ENCODE measurements at regions not wholly inside any gene's neighbourhood (a gene's known extent, or its start where the extent isn't known, plus 50 kb on each side); places are given as distances from the start of the nearest gene placed in this dataset.
A peak's percentile ranks its signal among the peaks of the same experiment; 100 is the strongest.
"Not testable (repeated sequence)": the region's sequence is repeated elsewhere in the genome, so short reads cannot be mapped to it uniquely, and the experiment has no call there.

- Mint-ChIP-seq H3K4me1 (peaks cover 0 to 7% (median 0%) of the 10 kb centered on the region in 7 donors), H3K9me3 (peaks cover 0 to 3% (median 0%) of the 10 kb centered on the region in 11 donors), H3K27me3 (peaks cover 11 to 39% (median 31%) of the 10 kb centered on the region in 5 donors), H3K36me3 (no peaks in the 10 kb centered on the region), H3K27ac (no peak overlapping the region), H3K4me3 (no peak overlapping the region)
- ATAC-seq (no peak), DNase-seq (peak in 1 of 9 donors; percentile 29)
- Histone ChIP-seq H3K36me3 (ENCODE audit: control insufficient read depth in 2 of 3, insufficient read depth in 3 of 3, low read length in 3 of 3) (no peaks in the 10 kb centered on the region), H3K9me3 (ENCODE audit: control insufficient read depth in 2 of 3, low read length in 3 of 3) (no peaks in the 10 kb centered on the region), H3K4me1 (ENCODE audit: control insufficient read depth in 2 of 2, insufficient read depth in 2 of 2, low read length in 2 of 2) (no peaks in the 10 kb centered on the region), H3K27ac (ENCODE audit: low read depth, low read length) (no peak overlapping the region), H3K27me3 (ENCODE audit: control insufficient read depth in 2 of 2, insufficient read depth in 2 of 2, low read length in 2 of 2) (no peaks in the 10 kb centered on the region), H3K4me3 (ENCODE audit: low read length) (no peak overlapping the region)
- POLR2A ChIA-PET, result no interaction called here
- CTCF ChIA-PET, result no interaction called here
- intact Hi-C loops (cut with micrococcal nuclease), result no loop called here
Measured at GRCh38 chr10:84008878-84009277, 130.4 kb upstream of the GHITM start.

- ATAC-seq (no peak), DNase-seq (no peak)
- intact Hi-C loops (cut with micrococcal nuclease), result no loop called here
- Histone ChIP-seq H3K9me3 (ENCODE audit: control insufficient read depth in 2 of 3, low read length in 3 of 3) (no peaks in the 10 kb centered on the region), H3K4me3 (ENCODE audit: low read length) (no peak overlapping the region), H3K27ac (ENCODE audit: low read depth, low read length) (no peak overlapping the region), H3K36me3 (ENCODE audit: control insufficient read depth in 2 of 3, insufficient read depth in 3 of 3, low read length in 3 of 3) (no peaks in the 10 kb centered on the region), H3K4me1 (ENCODE audit: control insufficient read depth in 2 of 2, insufficient read depth in 2 of 2, low read length in 2 of 2) (no peaks in the 10 kb centered on the region), H3K27me3 (ENCODE audit: control insufficient read depth in 2 of 2, insufficient read depth in 2 of 2, low read length in 2 of 2) (no peaks in the 10 kb centered on the region)
- Mint-ChIP-seq H3K36me3 (no peaks in the 10 kb centered on the region), H3K27me3 (peaks cover 13 to 59% (median 52%) of the 10 kb centered on the region in 5 donors), H3K9me3 (peaks cover 0 to 9% (median 2%) of the 10 kb centered on the region in 11 donors), H3K27ac (no peak overlapping the region), H3K4me1 (peaks cover 0 to 7% (median 0%) of the 10 kb centered on the region in 7 donors), H3K4me3 (no peak overlapping the region)
- CTCF ChIA-PET, result no interaction called here
- POLR2A ChIA-PET, result no interaction called here
Measured at GRCh38 chr10:84012431-84012830, 126.9 kb upstream of the GHITM start.

- peaks cover 0 to 7% (median 0%) of the 10 kb centered on the region in 7 donors for H3K4me1 Mint-ChIP-seq
- H3K9me3 Mint-ChIP-seq, result peaks cover 0 to 14% (median 3%) of the 10 kb centered on the region in 11 donors
- H3K4me3 ChIP-seq (ENCODE audit: low read length), result no peak overlapping the region
- intact Hi-C loops (cut with micrococcal nuclease), result no loop called here
- no peaks in the 10 kb centered on the region for H3K9me3 ChIP-seq (ENCODE audit: control insufficient read depth in 2 of 3, low read length in 3 of 3)
- no peaks in the 10 kb centered on the region for H3K36me3 ChIP-seq (ENCODE audit: control insufficient read depth in 2 of 3, insufficient read depth in 3 of 3, low read length in 3 of 3)
- H3K27ac ChIP-seq (ENCODE audit: low read depth, low read length), result no peak overlapping the region
- H3K27me3 Mint-ChIP-seq, result peaks cover 13 to 64% (median 57%) of the 10 kb centered on the region in 5 donors
- H3K27me3 ChIP-seq (ENCODE audit: control insufficient read depth in 2 of 2, insufficient read depth in 2 of 2, low read length in 2 of 2), result no peaks in the 10 kb centered on the region
- no peaks in the 10 kb centered on the region for H3K36me3 Mint-ChIP-seq
- ChIA-PET POLR2A (no interaction called here), CTCF (no interaction called here)
- H3K4me1 ChIP-seq (ENCODE audit: control insufficient read depth in 2 of 2, insufficient read depth in 2 of 2, low read length in 2 of 2), result no peaks in the 10 kb centered on the region
- ATAC-seq (no peak), DNase-seq (no peak)
- H3K4me3 Mint-ChIP-seq, result no peak overlapping the region
- no peak overlapping the region for H3K27ac Mint-ChIP-seq
Measured at GRCh38 chr10:84012831-84013458, 126.4 kb upstream of the GHITM start.

DNA sequence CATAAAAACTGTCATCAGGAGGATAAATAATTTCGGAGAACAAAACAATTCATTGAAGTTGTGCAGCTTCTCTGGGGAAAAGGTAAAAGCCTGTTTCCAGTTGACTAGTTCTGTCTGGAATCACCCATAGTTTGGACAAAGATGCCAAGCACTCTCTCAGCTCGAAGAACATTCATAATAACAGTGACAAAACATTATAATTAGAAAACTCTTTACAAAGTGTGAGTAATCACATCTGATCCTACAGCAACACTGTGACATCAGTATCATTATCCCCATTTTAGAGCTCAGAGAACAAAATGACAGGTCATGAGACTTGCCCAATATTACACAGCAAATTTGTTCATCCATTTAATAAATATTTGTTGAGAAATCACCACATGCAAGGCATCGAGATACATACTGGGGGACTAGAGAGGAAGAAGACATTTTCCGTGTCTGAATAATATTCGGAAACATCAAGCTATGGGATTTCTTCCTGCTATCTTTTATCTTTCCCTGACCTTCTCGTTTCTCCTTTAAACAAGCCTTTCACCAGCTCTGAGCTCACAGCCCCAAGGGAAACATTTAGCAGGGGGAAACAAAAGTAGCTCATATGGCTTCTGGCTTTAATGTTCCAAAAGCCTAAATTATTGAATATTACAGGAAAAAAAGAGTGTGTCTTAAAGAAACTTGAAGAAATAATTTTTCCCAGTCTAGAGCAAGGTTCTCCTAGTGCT lies 123.3 kb upstream of the GHITM start:
- H3K36me3 Mint-ChIP-seq, result no peaks in the 10 kb centered on the region
- peaks cover 6 to 60% (median 55%) of the 10 kb centered on the region in 5 donors for H3K27me3 Mint-ChIP-seq
- Histone ChIP-seq H3K27me3 (ENCODE audit: control insufficient read depth in 2 of 2, insufficient read depth in 2 of 2, low read length in 2 of 2) (no peaks in the 10 kb centered on the region), H3K4me1 (ENCODE audit: control insufficient read depth in 2 of 2, insufficient read depth in 2 of 2, low read length in 2 of 2) (no peaks in the 10 kb centered on the region), H3K9me3 (ENCODE audit: control insufficient read depth in 2 of 3, low read length in 3 of 3) (no peaks in the 10 kb centered on the region), H3K4me3 (ENCODE audit: low read length) (no peak overlapping the region), H3K36me3 (ENCODE audit: control insufficient read depth in 2 of 3, insufficient read depth in 3 of 3, low read length in 3 of 3) (no peaks in the 10 kb centered on the region), H3K27ac (ENCODE audit: low read depth, low read length) (no peak overlapping the region)
- peaks cover 0 to 7% (median 0%) of the 10 kb centered on the region in 7 donors for H3K4me1 Mint-ChIP-seq
- peaks cover 0 to 25% (median 4%) of the 10 kb centered on the region in 11 donors for H3K9me3 Mint-ChIP-seq
- DNase-seq (no peak), ATAC-seq (no peak)
- intact Hi-C loops (cut with micrococcal nuclease), result no loop called here
- no peak overlapping the region for H3K27ac Mint-ChIP-seq
- H3K4me3 Mint-ChIP-seq, result no peak overlapping the region
- ChIA-PET POLR2A (no interaction called here), CTCF (no interaction called here)

- Histone ChIP-seq H3K27me3 (ENCODE audit: control insufficient read depth in 2 of 2, insufficient read depth in 2 of 2, low read length in 2 of 2) (no peaks in the 10 kb centered on the region), H3K4me1 (ENCODE audit: control insufficient read depth in 2 of 2, insufficient read depth in 2 of 2, low read length in 2 of 2) (no peaks in the 10 kb centered on the region), H3K4me3 (ENCODE audit: low read length) (no peak overlapping the region), H3K9me3 (ENCODE audit: control insufficient read depth in 2 of 3, low read length in 3 of 3) (no peaks in the 10 kb centered on the region), H3K27ac (ENCODE audit: low read depth, low read length) (no peak overlapping the region), H3K36me3 (ENCODE audit: control insufficient read depth in 2 of 3, insufficient read depth in 3 of 3, low read length in 3 of 3) (no peaks in the 10 kb centered on the region)
- ChIA-PET CTCF (no interaction called here), POLR2A (no interaction called here)
- H3K36me3 Mint-ChIP-seq, result peaks cover 0 to 6% (median 0%) of the 10 kb centered on the region in 5 donors
- H3K9me3 Mint-ChIP-seq, result peaks cover 0 to 41% (median 16%) of the 10 kb centered on the region in 11 donors
- peaks cover 6 to 44% (median 42%) of the 10 kb centered on the region in 5 donors for H3K27me3 Mint-ChIP-seq
- no peaks in the 10 kb centered on the region for H3K4me1 Mint-ChIP-seq
- H3K4me3 Mint-ChIP-seq, result no peak overlapping the region
- no peak for ATAC-seq
- no peak for DNase-seq
- no peak overlapping the region for H3K27ac Mint-ChIP-seq
- intact Hi-C loops (cut with micrococcal nuclease), result no loop called here
Measured at GRCh38 chr10:84018826-84019225, 120.5 kb upstream of the GHITM start.

DNA sequence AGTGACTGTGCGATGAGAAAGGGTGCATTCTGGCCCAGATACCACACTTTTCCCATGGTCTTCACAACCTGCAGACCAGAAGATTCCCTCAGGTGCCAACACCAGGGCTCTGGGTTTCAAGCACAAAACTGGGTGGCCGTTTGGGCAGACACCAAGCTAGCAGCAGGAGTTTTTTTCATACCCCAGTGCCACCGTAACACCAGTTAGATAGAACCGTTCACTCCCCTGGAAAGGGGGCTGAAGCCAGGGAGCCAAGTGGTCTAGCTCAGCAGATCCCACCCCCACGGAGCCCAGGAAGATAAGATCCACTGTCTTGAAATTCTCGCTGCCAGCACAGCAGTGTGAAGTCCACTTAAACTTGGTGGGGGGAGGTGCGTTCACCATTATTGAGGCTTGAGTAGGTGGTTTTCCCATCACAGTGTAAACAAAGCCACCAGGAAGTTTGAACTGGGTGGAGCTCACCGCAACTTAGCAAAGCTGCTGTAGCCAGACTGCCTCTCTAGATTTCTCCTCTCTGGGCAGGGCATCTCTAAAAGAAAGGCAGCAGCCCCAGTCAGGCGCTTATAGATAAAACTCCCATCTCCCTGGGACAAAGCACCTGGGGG lies 119.4 kb upstream of the GHITM start:
- POLR2A ChIA-PET; H3K27ac Mint-ChIP-seq; H3K4me3 ChIP-seq (ENCODE audit: low read length); CTCF ChIA-PET; H3K27me3 ChIP-seq (ENCODE audit: control insufficient read depth in 2 of 2, insufficient read depth in 2 of 2, low read length in 2 of 2); ATAC-seq; H3K4me1 Mint-ChIP-seq; H3K36me3 ChIP-seq (ENCODE audit: control insufficient read depth in 2 of 3, insufficient read depth in 3 of 3, low read length in 3 of 3); H3K9me3 ChIP-seq (ENCODE audit: control insufficient read depth in 2 of 3, low read length in 3 of 3); DNase-seq; intact Hi-C loops (cut with micrococcal nuclease); H3K36me3 Mint-ChIP-seq; H3K4me3 Mint-ChIP-seq; H3K27ac ChIP-seq (ENCODE audit: low read depth, low read length); H3K4me1 ChIP-seq (ENCODE audit: control insufficient read depth in 2 of 2, insufficient read depth in 2 of 2, low read length in 2 of 2): not testable (repeated sequence)
- Mint-ChIP-seq H3K9me3 (peaks cover 0 to 52% (median 17%) of the 10 kb centered on the region in 11 donors), H3K27me3 (peaks cover 6 to 36% (median 34%) of the 10 kb centered on the region in 5 donors)

Measured in naive thymus-derived CD4-positive, alpha-beta T cell (primary cell).